ENCODE measurements at regions not wholly inside any gene's neighbourhood (a gene's known extent, or its start where the extent isn't known, plus 50 kb on each side); places are given as distances from the start of the nearest gene placed in this dataset.

GRCh38 chr2:9112079-9112721 is 94.4 kb upstream of the ASAP2 start:
- Histone ChIP-seq H3K4me1 (ENCODE audit: control insufficient read depth in 1 of 2, insufficient read depth in 2 of 2, low read length in 2 of 2) (peaks cover 4 to 16% of the 10 kb centered on the region in 2 donors), H3K9me3 (ENCODE audit: control insufficient read depth in 1 of 2, low read length in 2 of 2) (no peaks in the 10 kb centered on the region), H3K36me3 (ENCODE audit: control insufficient read depth in 1 of 2, insufficient read depth in 2 of 2, low read length in 2 of 2) (no peaks in the 10 kb centered on the region), H3K4me3 (ENCODE audit: low read depth in 1 of 2, low read length in 2 of 2) (no peak overlapping the region), H3K27ac (ENCODE audit: low read length) (no peak overlapping the region), H3K27me3 (ENCODE audit: low read depth, low read length) (no peaks in the 10 kb centered on the region)

GRCh38 chr2:9110893-9111569 is 95.6 kb upstream of the ASAP2 start:
- no peaks in the 10 kb centered on the region for H3K27me3 ChIP-seq (ENCODE audit: low read depth, low read length)
- no peaks in the 10 kb centered on the region for H3K9me3 ChIP-seq (ENCODE audit: control insufficient read depth in 1 of 2, low read length in 2 of 2)
- H3K27ac ChIP-seq (ENCODE audit: low read length) = no peak overlapping the region
- H3K4me1 ChIP-seq (ENCODE audit: control insufficient read depth in 1 of 2, insufficient read depth in 2 of 2, low read length in 2 of 2) = peaks cover 4 to 16% of the 10 kb centered on the region in 2 donors
- no peaks in the 10 kb centered on the region for H3K36me3 ChIP-seq (ENCODE audit: control insufficient read depth in 1 of 2, insufficient read depth in 2 of 2, low read length in 2 of 2)
- no peak overlapping the region for H3K4me3 ChIP-seq (ENCODE audit: low read depth in 1 of 2, low read length in 2 of 2)

- H3K9me3 ChIP-seq (ENCODE audit: control insufficient read depth in 1 of 2, low read length in 2 of 2) = no peaks in the 10 kb centered on the region
- no peaks in the 10 kb centered on the region for H3K36me3 ChIP-seq (ENCODE audit: control insufficient read depth in 1 of 2, insufficient read depth in 2 of 2, low read length in 2 of 2)
- H3K27ac ChIP-seq (ENCODE audit: low read length) = no peak overlapping the region
- no peak overlapping the region for H3K4me3 ChIP-seq (ENCODE audit: low read depth in 1 of 2, low read length in 2 of 2)
- H3K4me1 ChIP-seq (ENCODE audit: control insufficient read depth in 1 of 2, insufficient read depth in 2 of 2, low read length in 2 of 2) = peaks cover 4 to 16% of the 10 kb centered on the region in 2 donors
- no peaks in the 10 kb centered on the region for H3K27me3 ChIP-seq (ENCODE audit: low read depth, low read length)
Observed at GRCh38 chr2:9110346-9110884, 96.2 kb upstream of the ASAP2 start.

GRCh38 chr2:9109871-9110270 is 96.7 kb upstream of the ASAP2 start:
- no peak overlapping the region for H3K27ac ChIP-seq (ENCODE audit: low read length)
- no peak overlapping the region for H3K4me3 ChIP-seq (ENCODE audit: low read depth in 1 of 2, low read length in 2 of 2)
- H3K4me1 ChIP-seq (ENCODE audit: control insufficient read depth in 1 of 2, insufficient read depth in 2 of 2, low read length in 2 of 2) = peaks cover 4 to 16% of the 10 kb centered on the region in 2 donors
- H3K9me3 ChIP-seq (ENCODE audit: control insufficient read depth in 1 of 2, low read length in 2 of 2) = no peaks in the 10 kb centered on the region
- H3K27me3 ChIP-seq (ENCODE audit: low read depth, low read length) = no peaks in the 10 kb centered on the region
- no peaks in the 10 kb centered on the region for H3K36me3 ChIP-seq (ENCODE audit: control insufficient read depth in 1 of 2, insufficient read depth in 2 of 2, low read length in 2 of 2)

- no peaks in the 10 kb centered on the region for H3K36me3 ChIP-seq (ENCODE audit: control insufficient read depth in 1 of 2, insufficient read depth in 2 of 2, low read length in 2 of 2)
- H3K9me3 ChIP-seq (ENCODE audit: control insufficient read depth in 1 of 2, low read length in 2 of 2) = no peaks in the 10 kb centered on the region
- no peak overlapping the region for H3K4me3 ChIP-seq (ENCODE audit: low read depth in 1 of 2, low read length in 2 of 2)
- H3K4me1 ChIP-seq (ENCODE audit: control insufficient read depth in 1 of 2, insufficient read depth in 2 of 2, low read length in 2 of 2) = peaks cover 4 to 16% of the 10 kb centered on the region in 2 donors
- H3K27ac ChIP-seq (ENCODE audit: low read length) = no peak overlapping the region
- H3K27me3 ChIP-seq (ENCODE audit: low read depth, low read length) = no peaks in the 10 kb centered on the region
Observed at GRCh38 chr2:9108210-9108967, 98.2 kb upstream of the ASAP2 start.

- H3K36me3 ChIP-seq (ENCODE audit: control insufficient read depth in 1 of 2, insufficient read depth in 2 of 2, low read length in 2 of 2) = no peaks in the 10 kb centered on the region
- H3K9me3 ChIP-seq (ENCODE audit: control insufficient read depth in 1 of 2, low read length in 2 of 2) = no peaks in the 10 kb centered on the region
- H3K27me3 ChIP-seq (ENCODE audit: low read depth, low read length) = no peaks in the 10 kb centered on the region
- H3K4me3 ChIP-seq (ENCODE audit: low read depth in 1 of 2, low read length in 2 of 2) = no peak overlapping the region
- H3K27ac ChIP-seq (ENCODE audit: low read length) = no peak overlapping the region
- H3K4me1 ChIP-seq (ENCODE audit: control insufficient read depth in 1 of 2, insufficient read depth in 2 of 2, low read length in 2 of 2) = peaks cover under 1 to 11% of the 10 kb centered on the region in 2 donors
Observed at GRCh38 chr2:9107168-9108025, 99.2 kb upstream of the ASAP2 start.

- Histone ChIP-seq H3K4me3 (ENCODE audit: low read depth in 1 of 2, low read length in 2 of 2) (no peak overlapping the region), H3K4me1 (ENCODE audit: control insufficient read depth in 1 of 2, insufficient read depth in 2 of 2, low read length in 2 of 2) (peaks cover 0 to 7% of the 10 kb centered on the region in 2 donors), H3K27ac (ENCODE audit: low read length) (no peak overlapping the region), H3K9me3 (ENCODE audit: control insufficient read depth in 1 of 2, low read length in 2 of 2) (no peaks in the 10 kb centered on the region), H3K27me3 (ENCODE audit: low read depth, low read length) (no peaks in the 10 kb centered on the region), H3K36me3 (ENCODE audit: control insufficient read depth in 1 of 2, insufficient read depth in 2 of 2, low read length in 2 of 2) (no peaks in the 10 kb centered on the region)
Observed at GRCh38 chr2:9106338-9107167, 100.1 kb upstream of the ASAP2 start.

- Histone ChIP-seq H3K4me3 (ENCODE audit: low read depth in 1 of 2, low read length in 2 of 2) (no peak overlapping the region), H3K36me3 (ENCODE audit: control insufficient read depth in 1 of 2, insufficient read depth in 2 of 2, low read length in 2 of 2) (no peaks in the 10 kb centered on the region), H3K4me1 (ENCODE audit: control insufficient read depth in 1 of 2, insufficient read depth in 2 of 2, low read length in 2 of 2) (peaks cover 0 to 7% of the 10 kb centered on the region in 2 donors), H3K27ac (ENCODE audit: low read length) (no peak overlapping the region), H3K9me3 (ENCODE audit: control insufficient read depth in 1 of 2, low read length in 2 of 2) (no peaks in the 10 kb centered on the region), H3K27me3 (ENCODE audit: low read depth, low read length) (no peaks in the 10 kb centered on the region)
Observed at GRCh38 chr2:9105601-9106337, 100.8 kb upstream of the ASAP2 start.

GRCh38 chr2:9103663-9104277 is 100.3 kb upstream of the MBOAT2 start:
- Histone ChIP-seq H3K4me3 (ENCODE audit: low read depth in 1 of 2, low read length in 2 of 2) (no peak overlapping the region), H3K36me3 (ENCODE audit: control insufficient read depth in 1 of 2, insufficient read depth in 2 of 2, low read length in 2 of 2) (no peaks in the 10 kb centered on the region), H3K27ac (ENCODE audit: low read length) (no peak overlapping the region), H3K4me1 (ENCODE audit: control insufficient read depth in 1 of 2, insufficient read depth in 2 of 2, low read length in 2 of 2) (peaks cover 0 to 7% of the 10 kb centered on the region in 2 donors), H3K27me3 (ENCODE audit: low read depth, low read length) (no peaks in the 10 kb centered on the region), H3K9me3 (ENCODE audit: control insufficient read depth in 1 of 2, low read length in 2 of 2) (no peaks in the 10 kb centered on the region)

All from muscle layer of duodenum (tissue), 2 donors.